Neutrophil (primary cell): ENCODE measurements at regions not wholly inside any gene's neighbourhood (a gene's known extent, or its start where the extent isn't known, plus 50 kb on each side); places are given as distances from the start of the nearest gene placed in this dataset.

Experiments
- H3K27ac ChIP-seq: fragments of 200-600 bp; sonication (generic); 2 replicates; pipeline ENCODE4 v1.5.1; 2016; ENCODE audit warnings: mild to moderate bottlenecking, moderate library complexity
- H3K27me3 ChIP-seq: fragments of 200-600 bp; sonication (generic); 2 replicates; pipeline ENCODE4 v1.6.0; 2016; ENCODE audit warnings: mild to moderate bottlenecking
- H3K36me3 ChIP-seq: fragments of 200-600 bp; sonication (generic); 2 replicates; pipeline ENCODE4 v1.5.1; 2017
- H3K4me1 ChIP-seq, 2 experiments: fragments of 200-600 bp in 1 of 2; sonication (generic) in 1 of 2; 1 replicate in 1 of 2; 2 replicates in 1 of 2; pipeline versions ENCODE4 v1.5.1 to v1.6.1; 2013 to 2016; ENCODE audit warnings: low read depth in 1 of 2, low read length in 1 of 2, mild to moderate bottlenecking in 1 of 2, moderate library complexity in 1 of 2; ENCODE audit not compliant: control insufficient read depth in 1 of 2, insufficient read depth in 1 of 2
- H3K4me3 ChIP-seq, 2 experiments: fragments of 200-600 bp in 1 of 2; sonication (generic) in 1 of 2; 1 replicate in 1 of 2; 2 replicates in 1 of 2; pipeline ENCODE4 v1.5.1; 2013 to 2016; ENCODE audit warnings: low read depth in 1 of 2, low read length in 1 of 2, mild to moderate bottlenecking in 1 of 2, moderate library complexity in 1 of 2
- H3K9me3 ChIP-seq: fragments of 200-600 bp; sonication (generic); 2 replicates; pipeline ENCODE4 v1.5.1; 2016
- CTCF ChIP-seq: fragments of 200-600 bp; sonication (generic); IDR thresholded peaks from 2 replicates; pipeline ENCODE4 v1.5.1; 2016; ENCODE audit warnings: antibody characterized with exemption

- H3K27ac ChIP-seq = no peak overlapping the region
- TF ChIP-seq CTCF = no peak
- no peak overlapping the region for H3K4me3 ChIP-seq
- H3K36me3 ChIP-seq = no peaks in the 10 kb centered on the region
- no peaks in the 10 kb centered on the region for H3K27me3 ChIP-seq
- no peaks in the 10 kb centered on the region for H3K4me1 ChIP-seq
- H3K9me3 ChIP-seq = no peaks in the 10 kb centered on the region
Measured at GRCh38 chrX:121135488-121136207, 88.2 kb downstream of the GLUD2 start.

- TF ChIP-seq CTCF = no peak
- Histone ChIP-seq H3K4me1 (no peaks in the 10 kb centered on the region), H3K27me3 (no peaks in the 10 kb centered on the region)
Measured at GRCh38 chrX:121146059-121146628, 98.7 kb downstream of the GLUD2 start.

GRCh38 chrX:121150217-121150616, 102.8 kb downstream of the GLUD2 start:
- H3K4me3 ChIP-seq = no peak overlapping the region
- H3K27ac ChIP-seq = no peak overlapping the region
- H3K27me3 ChIP-seq = no peaks in the 10 kb centered on the region
- H3K4me1 ChIP-seq = no peaks in the 10 kb centered on the region
- no peaks in the 10 kb centered on the region for H3K9me3 ChIP-seq
- H3K36me3 ChIP-seq = no peaks in the 10 kb centered on the region
- no peak for TF ChIP-seq CTCF

More at GRCh38 chrX:121146059-121146628, 98.7 kb downstream of the GLUD2 start:
- H3K36me3 ChIP-seq = no peaks in the 10 kb centered on the region
- H3K4me3 ChIP-seq = no peak overlapping the region
- no peak overlapping the region for H3K27ac ChIP-seq
- H3K9me3 ChIP-seq = no peaks in the 10 kb centered on the region

- H3K9me3 ChIP-seq = no peaks in the 10 kb centered on the region
- H3K4me1 ChIP-seq = no peaks in the 10 kb centered on the region
- no peaks in the 10 kb centered on the region for H3K36me3 ChIP-seq
- no peak for TF ChIP-seq CTCF
- no peak overlapping the region for H3K4me3 ChIP-seq
- H3K27me3 ChIP-seq = no peaks in the 10 kb centered on the region
- no peak overlapping the region for H3K27ac ChIP-seq
Measured at GRCh38 chrX:121151293-121151692, 103.9 kb downstream of the GLUD2 start.

- H3K27ac ChIP-seq = no peak overlapping the region
- no peak for TF ChIP-seq CTCF
- no peaks in the 10 kb centered on the region for H3K9me3 ChIP-seq
- no peaks in the 10 kb centered on the region for H3K27me3 ChIP-seq
- H3K36me3 ChIP-seq = no peaks in the 10 kb centered on the region
- H3K4me1 ChIP-seq = no peaks in the 10 kb centered on the region
- no peak overlapping the region for H3K4me3 ChIP-seq
Measured at GRCh38 chrX:121154858-121155404, 107.5 kb downstream of the GLUD2 start.
